GM12864 (cell line): ENCODE measurements at regions not wholly inside any gene's neighbourhood (a gene's known extent, or its start where the extent isn't known, plus 50 kb on each side); places are given as distances from the start of the nearest gene placed in this dataset.
"Not testable (repeated sequence)": the region's sequence is repeated elsewhere in the genome, so short reads cannot be mapped to it uniquely, and the experiment has no call there.

Experiments used
- DNase-seq: peaks from one replicate; pipeline ENCODE4 v3.0.0-alpha.2; 2011; ENCODE audit warnings: low read depth
- H3K4me3 ChIP-seq: 2 replicates; pipeline ENCODE4 v1.5.1; 2011; ENCODE audit warnings: mild to moderate bottlenecking, low read depth, low read length, control low read depth
- CTCF ChIP-seq: IDR thresholded peaks from 2 replicates; pipeline ENCODE4 v1.5.1; 2011; ENCODE audit warnings: low read depth, mild to moderate bottlenecking, moderate library complexity, low read length, control low read depth, inconsistent platforms; ENCODE audit errors: missing control alignments

- TF ChIP-seq CTCF, result no peak
- no peak for DNase-seq
- H3K4me3 ChIP-seq, result no peak overlapping the region
These were observed 488.4 kb upstream of the AUTS2 start for GRCh38 chr7:69109879-69110278.

- no peak overlapping the region for H3K4me3 ChIP-seq
- DNase-seq, result no peak
- no peak for TF ChIP-seq CTCF
These were observed 487.7 kb upstream of the AUTS2 start for GRCh38 chr7:69110450-69111050.

- no peak overlapping the region for H3K4me3 ChIP-seq
- no peak for DNase-seq
- TF ChIP-seq CTCF, result no peak
These were observed 483.9 kb upstream of the AUTS2 start for GRCh38 chr7:69114374-69114773.

GRCh38 chr7:69115788-69116187 is 482.5 kb upstream of the AUTS2 start:
- no peak for DNase-seq
- no peak for TF ChIP-seq CTCF
- no peak overlapping the region for H3K4me3 ChIP-seq

GRCh38 chr7:69116196-69116595 is 482.1 kb upstream of the AUTS2 start:
- not testable (repeated sequence) for DNase-seq, H3K4me3 ChIP-seq

- DNase-seq, result no peak
- TF ChIP-seq CTCF, result no peak
- no peak overlapping the region for H3K4me3 ChIP-seq
These were observed 475.3 kb upstream of the AUTS2 start for GRCh38 chr7:69122953-69123352.

GRCh38 chr7:69126896-69127479 is 471.3 kb upstream of the AUTS2 start:
- no peak for DNase-seq
- H3K4me3 ChIP-seq, result no peak overlapping the region
- no peak for TF ChIP-seq CTCF
